ENCODE measurements at regions not wholly inside any gene's neighbourhood (a gene's known extent, or its start where the extent isn't known, plus 50 kb on each side); places are given as distances from the start of the nearest gene placed in this dataset.

DNA sequence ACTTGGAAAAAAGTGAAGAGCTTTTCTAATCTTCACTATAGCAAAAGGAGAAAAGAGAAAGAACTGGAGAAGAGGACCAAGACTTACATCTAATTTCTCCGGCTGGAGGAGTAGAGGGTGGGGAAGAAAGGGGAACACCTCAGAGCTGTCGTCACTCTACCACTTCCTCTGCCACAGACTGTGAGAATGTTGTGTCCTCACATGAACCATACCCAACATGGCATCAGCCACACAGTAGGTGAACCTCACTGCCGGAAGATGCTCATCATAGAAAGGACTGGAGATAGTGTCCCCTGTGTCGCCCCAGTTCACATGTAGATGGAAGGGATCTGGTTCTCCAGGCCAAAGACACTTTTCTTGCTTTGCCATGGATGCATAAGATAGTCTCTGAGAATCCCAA is 604.4 kb upstream of the NOX3 start:
- no peak for TF ChIP-seq POLR2A (IDR thresholded peaks at IDR 0.05)
- TF ChIP-seq, protein P1, sequence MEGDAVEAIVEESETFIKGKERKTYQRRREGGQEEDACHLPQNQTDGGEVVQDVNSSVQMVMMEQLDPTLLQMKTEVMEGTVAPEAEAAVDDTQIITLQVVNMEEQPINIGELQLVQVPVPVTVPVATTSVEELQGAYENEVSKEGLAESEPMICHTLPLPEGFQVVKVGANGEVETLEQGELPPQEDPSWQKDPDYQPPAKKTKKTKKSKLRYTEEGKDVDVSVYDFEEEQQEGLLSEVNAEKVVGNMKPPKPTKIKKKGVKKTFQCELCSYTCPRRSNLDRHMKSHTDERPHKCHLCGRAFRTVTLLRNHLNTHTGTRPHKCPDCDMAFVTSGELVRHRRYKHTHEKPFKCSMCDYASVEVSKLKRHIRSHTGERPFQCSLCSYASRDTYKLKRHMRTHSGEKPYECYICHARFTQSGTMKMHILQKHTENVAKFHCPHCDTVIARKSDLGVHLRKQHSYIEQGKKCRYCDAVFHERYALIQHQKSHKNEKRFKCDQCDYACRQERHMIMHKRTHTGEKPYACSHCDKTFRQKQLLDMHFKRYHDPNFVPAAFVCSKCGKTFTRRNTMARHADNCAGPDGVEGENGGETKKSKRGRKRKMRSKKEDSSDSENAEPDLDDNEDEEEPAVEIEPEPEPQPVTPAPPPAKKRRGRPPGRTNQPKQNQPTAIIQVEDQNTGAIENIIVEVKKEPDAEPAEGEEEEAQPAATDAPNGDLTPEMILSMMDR (IDR thresholded peaks at IDR 0.05) = no peak
- no peak for ATAC-seq
- DNase-seq = no peak
- Histone ChIP-seq H3K27me3 (no peaks in the 10 kb centered on the region), H3K9me3 (no peaks in the 10 kb centered on the region), H3K4me1 (peaks cover 13% of the 10 kb centered on the region), H3K4me3 (no peak overlapping the region), H3K36me3 (replicated peaks in 1 of 2; ENCODE audit: insufficient read depth in 1 of 2, low read depth in 2 of 2) (no peaks in the 10 kb centered on the region), H3K27ac (no peak overlapping the region)
- WGBS, 2 donors = 78 to 90% methylated on average over 4 of the region's 4 CpGs
- intact Hi-C loops (cut with DNase I) = no loop called here

- H3K27ac ChIP-seq = no peak overlapping the region
- TF ChIP-seq, protein P1 (IDR thresholded peaks at IDR 0.05) = no peak
- TF ChIP-seq POLR2A (IDR thresholded peaks at IDR 0.05) = no peak
- H3K4me3 ChIP-seq = no peak overlapping the region
- peaks cover 13% of the 10 kb centered on the region for H3K4me1 ChIP-seq
- no peaks in the 10 kb centered on the region for H3K36me3 ChIP-seq (replicated peaks in 1 of 2; ENCODE audit: insufficient read depth in 1 of 2, low read depth in 2 of 2)
- ATAC-seq (no peak), DNase-seq (no peak)
- H3K27me3 ChIP-seq = no peaks in the 10 kb centered on the region
- H3K9me3 ChIP-seq = no peaks in the 10 kb centered on the region
- 84% methylated on average over 2 of the region's 2 CpGs for WGBS, 2 donors
- intact Hi-C loops (cut with DNase I) = no loop called here
Observed at GRCh38 chr6:156058356-156058755, 602.7 kb upstream of the NOX3 start.

GRCh38 chr6:156057869-156058268 is 602.2 kb upstream of the NOX3 start:
- WGBS, 2 donors = 58 to 60% methylated on average over 5 of the region's 5 CpGs
- ATAC-seq = no peak
- Histone ChIP-seq H3K4me3 (no peak overlapping the region), H3K27ac (no peak overlapping the region), H3K4me1 (peaks cover 13% of the 10 kb centered on the region), H3K9me3 (no peaks in the 10 kb centered on the region), H3K36me3 (replicated peaks in 1 of 2; ENCODE audit: insufficient read depth in 1 of 2, low read depth in 2 of 2) (no peaks in the 10 kb centered on the region), H3K27me3 (no peaks in the 10 kb centered on the region)
- no peak for DNase-seq
- no peak for TF ChIP-seq POLR2A (IDR thresholded peaks at IDR 0.05)
- TF ChIP-seq, protein P1 (IDR thresholded peaks at IDR 0.05) = no peak
- intact Hi-C loops (cut with DNase I) = no loop called here

- ATAC-seq (no peak), DNase-seq (no peak)
- Histone ChIP-seq H3K4me1 (no peaks in the 10 kb centered on the region), H3K36me3 (replicated peaks in 1 of 2; ENCODE audit: insufficient read depth in 1 of 2, low read depth in 2 of 2) (no peaks in the 10 kb centered on the region), H3K9me3 (no peaks in the 10 kb centered on the region), H3K4me3 (no peak overlapping the region), H3K27me3 (no peaks in the 10 kb centered on the region), H3K27ac (no peak overlapping the region)
- intact Hi-C loops (cut with DNase I) = no loop called here
- TF ChIP-seq POLR2A (IDR thresholded peaks at IDR 0.05) = no peak
- TF ChIP-seq, protein P1 (IDR thresholded peaks at IDR 0.05) = no peak
- WGBS, 2 donors = 63 to 67% methylated on average over 2 of the region's 2 CpGs
Observed at GRCh38 chr6:156056085-156056484, 600.4 kb upstream of the NOX3 start.

GRCh38 chr6:156053626-156054025 is 598.0 kb upstream of the NOX3 start:
- Histone ChIP-seq H3K27ac (no peak overlapping the region), H3K4me1 (no peaks in the 10 kb centered on the region), H3K36me3 (replicated peaks in 1 of 2; ENCODE audit: insufficient read depth in 1 of 2, low read depth in 2 of 2) (no peaks in the 10 kb centered on the region), H3K9me3 (no peaks in the 10 kb centered on the region), H3K27me3 (no peaks in the 10 kb centered on the region), H3K4me3 (no peak overlapping the region)
- intact Hi-C loops (cut with DNase I) = no loop called here
- no peak for DNase-seq
- TF ChIP-seq, protein P1 (IDR thresholded peaks at IDR 0.05) = no peak
- TF ChIP-seq POLR2A (IDR thresholded peaks at IDR 0.05) = no peak
- ATAC-seq = no peak
- 77 to 78% methylated on average over 13 of the region's 13 CpGs for WGBS, 2 donors

Data from body of pancreas (tissue), 4 donors.